IPS-20b (cell line): ENCODE measurements at regions not wholly inside any gene's neighbourhood (a gene's known extent, or its start where the extent isn't known, plus 50 kb on each side); places are given as distances from the start of the nearest gene placed in this dataset.
A peak's percentile ranks its signal among the peaks of the same experiment; 100 is the strongest.

Experiments
- H3K27ac ChIP-seq: one replicate; pipeline ENCODE4 v1.5.1; 2013; ENCODE audit warnings: low read length
- H3K27me3 ChIP-seq: 2 replicates; pipeline ENCODE4 v1.6.1; 2013; ENCODE audit warnings: mild to moderate bottlenecking, low read length, inconsistent platforms; ENCODE audit not compliant: insufficient read depth
- H3K36me3 ChIP-seq: 2 replicates; pipeline ENCODE4 v1.6.1; 2013; ENCODE audit warnings: low read depth, mild to moderate bottlenecking, inconsistent platforms, low read length, moderate library complexity; ENCODE audit not compliant: insufficient read depth
- H3K4me1 ChIP-seq: 2 replicates; pipeline ENCODE4 v1.6.1; 2013; ENCODE audit warnings: mild to moderate bottlenecking, control low read depth, inconsistent platforms, low read length, moderate library complexity; ENCODE audit not compliant: insufficient read depth
- H3K4me3 ChIP-seq: 2 replicates; pipeline ENCODE4 v1.5.1; 2013; ENCODE audit warnings: mild to moderate bottlenecking, low read length, inconsistent platforms
- H3K9ac ChIP-seq: 2 replicates; pipeline ENCODE4 v1.6.1; 2013; ENCODE audit warnings: low read depth, mild to moderate bottlenecking, inconsistent platforms, low read length, moderate library complexity
- H3K9me3 ChIP-seq: 2 replicates; pipeline ENCODE4 v1.6.1; 2013; ENCODE audit warnings: mild to moderate bottlenecking, low read depth, low read length, inconsistent platforms; ENCODE audit not compliant: insufficient read depth

DNA sequence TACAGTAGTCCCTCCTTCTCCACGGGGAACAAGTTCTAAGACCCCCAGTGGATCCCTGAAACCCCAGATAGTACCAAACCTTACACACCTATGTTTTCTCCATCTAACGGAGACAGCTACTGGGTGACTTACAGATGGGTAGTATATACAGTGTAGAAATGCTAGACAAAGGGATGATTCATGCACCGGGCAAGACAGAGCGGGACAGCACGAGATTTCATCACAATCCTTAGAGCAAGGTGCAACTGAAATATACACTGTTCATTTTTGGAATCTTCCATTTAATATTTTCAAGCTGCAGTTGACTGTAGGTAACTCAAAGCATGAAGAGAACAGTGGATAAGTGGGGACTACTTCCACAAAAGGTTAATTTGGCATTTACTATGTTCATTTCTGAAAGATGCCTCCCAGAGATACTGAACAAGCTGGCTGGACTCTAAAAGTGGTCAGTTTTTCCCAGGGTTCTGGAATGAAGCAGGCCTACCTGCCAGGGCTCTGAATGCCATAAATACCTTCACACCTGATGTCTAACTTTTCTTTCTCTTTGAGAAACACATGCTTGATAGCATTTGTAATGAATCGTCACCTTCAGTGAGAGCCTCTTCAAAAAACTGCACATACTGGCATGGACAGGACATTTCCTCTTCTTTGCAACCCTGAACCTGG lies 127.7 kb upstream of the FOXN3 start:
- H3K4me1 ChIP-seq = peaks cover 34% of the 10 kb centered on the region
- no peak overlapping the region for H3K27ac ChIP-seq
- no peak overlapping the region for H3K9ac ChIP-seq
- 0 out of 2 replicates have a peak, but pooled peaks cover 4% of the 10 kb centered on the region for H3K36me3 ChIP-seq
- no peaks in the 10 kb centered on the region for H3K9me3 ChIP-seq
- no peak overlapping the region for H3K4me3 ChIP-seq
- H3K27me3 ChIP-seq = no peaks in the 10 kb centered on the region

DNA sequence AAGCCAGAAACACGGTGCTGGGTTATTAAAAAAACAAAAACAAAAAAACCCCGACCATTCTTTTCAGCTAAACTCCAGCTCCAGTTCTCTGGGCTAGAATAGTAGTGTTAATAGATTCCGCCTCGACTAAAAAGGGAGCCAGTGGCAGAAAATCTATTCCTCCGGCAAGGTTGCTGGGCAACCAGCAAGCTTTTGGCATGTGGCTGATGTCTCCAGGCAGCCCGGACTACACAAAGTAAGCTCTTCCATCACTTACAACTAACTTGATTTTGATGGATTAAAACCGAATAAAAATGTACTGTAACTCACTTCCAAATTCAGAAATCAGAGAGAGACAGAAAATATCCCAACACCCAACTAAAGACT lies 126.4 kb upstream of the FOXN3 start:
- H3K36me3 ChIP-seq = 0 out of 2 replicates have a peak, but pooled peaks cover 4% of the 10 kb centered on the region
- H3K9ac ChIP-seq = peak overlapping the region; percentile 23; the same call in 1 of the 2 replicates
- H3K4me1 ChIP-seq = peaks cover 31% of the 10 kb centered on the region
- H3K27ac ChIP-seq = no peak overlapping the region
- no peaks in the 10 kb centered on the region for H3K27me3 ChIP-seq
- H3K9me3 ChIP-seq = no peaks in the 10 kb centered on the region
- peak overlapping the region; percentile 8; the same call in 1 of the 2 replicates for H3K4me3 ChIP-seq

DNA sequence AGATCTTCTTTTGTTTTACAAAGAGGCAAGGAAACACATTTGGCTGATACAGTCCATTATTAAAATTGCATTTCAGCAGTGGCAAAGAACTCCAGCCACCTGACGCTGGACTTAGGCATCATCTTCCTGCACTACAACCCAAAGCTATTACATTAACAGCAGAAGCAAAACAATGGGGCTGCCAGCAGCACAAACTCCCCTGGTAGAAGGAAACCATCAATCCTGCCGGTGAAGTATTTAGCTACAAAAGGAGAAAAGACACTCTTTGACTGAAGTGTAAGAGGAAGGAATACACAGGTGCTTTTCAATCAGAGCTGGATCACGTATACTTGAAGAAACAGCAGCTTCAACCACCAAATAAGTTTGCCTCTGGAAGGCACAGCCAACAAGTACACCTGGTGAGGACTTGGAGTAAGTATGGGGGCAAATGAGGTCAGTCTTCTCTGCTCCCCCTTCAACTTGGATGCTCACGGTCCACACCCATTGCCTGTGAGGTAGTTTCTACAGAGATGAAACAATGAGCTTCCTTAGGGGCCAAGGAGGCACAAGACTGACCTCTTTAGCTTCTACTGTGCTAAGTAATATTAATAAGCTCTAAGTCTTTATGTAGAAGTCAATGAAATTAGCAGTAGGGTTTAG lies 125.9 kb upstream of the FOXN3 start:
- Histone ChIP-seq H3K27me3 (no peaks in the 10 kb centered on the region), H3K9ac (peak overlapping the region; percentile 36; the same call in 1 of the 2 replicates), H3K27ac (no peak overlapping the region), H3K9me3 (no peaks in the 10 kb centered on the region), H3K4me1 (peaks cover 31% of the 10 kb centered on the region), H3K36me3 (0 out of 2 replicates have a peak, but pooled peaks cover 4% of the 10 kb centered on the region), H3K4me3 (peak overlapping the region; percentile 8; the same call in 1 of the 2 replicates)

DNA sequence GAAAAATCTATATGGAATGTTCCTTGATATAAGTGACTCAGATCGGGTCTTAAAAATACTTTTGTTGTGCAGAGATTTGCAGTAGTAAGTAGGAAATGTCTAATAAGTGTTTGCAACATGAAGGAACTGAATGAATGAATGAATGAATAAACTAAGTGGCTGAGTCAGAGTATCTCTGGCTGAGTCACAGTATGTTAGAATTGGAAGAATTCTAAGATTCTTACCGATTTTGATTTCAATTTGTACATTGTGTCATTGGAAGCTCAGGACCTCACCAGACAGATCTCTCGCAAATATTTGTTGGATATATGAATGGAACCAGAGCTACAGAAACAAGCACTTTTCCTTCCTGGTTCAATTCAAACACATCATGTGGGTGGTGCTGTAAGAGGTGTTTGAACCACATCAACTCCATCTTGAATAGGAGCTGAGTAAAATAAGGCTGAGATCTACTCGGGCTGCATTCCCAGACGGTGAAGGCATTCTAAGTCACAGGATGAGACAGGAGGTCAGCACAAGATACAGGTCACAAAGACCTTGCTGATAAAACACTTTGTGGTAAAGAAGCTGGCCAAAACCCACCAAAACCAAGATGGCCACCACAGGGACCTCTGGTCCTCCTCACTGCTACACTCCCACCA lies 123.9 kb upstream of the FOXN3 start:
- H3K36me3 ChIP-seq = 0 out of 2 replicates have a peak, but pooled peaks cover 3% of the 10 kb centered on the region
- no peaks in the 10 kb centered on the region for H3K27me3 ChIP-seq
- no peak overlapping the region for H3K27ac ChIP-seq
- no peak overlapping the region for H3K4me3 ChIP-seq
- H3K9ac ChIP-seq = no peak overlapping the region
- H3K4me1 ChIP-seq = peaks cover 30% of the 10 kb centered on the region
- H3K9me3 ChIP-seq = no peaks in the 10 kb centered on the region

DNA sequence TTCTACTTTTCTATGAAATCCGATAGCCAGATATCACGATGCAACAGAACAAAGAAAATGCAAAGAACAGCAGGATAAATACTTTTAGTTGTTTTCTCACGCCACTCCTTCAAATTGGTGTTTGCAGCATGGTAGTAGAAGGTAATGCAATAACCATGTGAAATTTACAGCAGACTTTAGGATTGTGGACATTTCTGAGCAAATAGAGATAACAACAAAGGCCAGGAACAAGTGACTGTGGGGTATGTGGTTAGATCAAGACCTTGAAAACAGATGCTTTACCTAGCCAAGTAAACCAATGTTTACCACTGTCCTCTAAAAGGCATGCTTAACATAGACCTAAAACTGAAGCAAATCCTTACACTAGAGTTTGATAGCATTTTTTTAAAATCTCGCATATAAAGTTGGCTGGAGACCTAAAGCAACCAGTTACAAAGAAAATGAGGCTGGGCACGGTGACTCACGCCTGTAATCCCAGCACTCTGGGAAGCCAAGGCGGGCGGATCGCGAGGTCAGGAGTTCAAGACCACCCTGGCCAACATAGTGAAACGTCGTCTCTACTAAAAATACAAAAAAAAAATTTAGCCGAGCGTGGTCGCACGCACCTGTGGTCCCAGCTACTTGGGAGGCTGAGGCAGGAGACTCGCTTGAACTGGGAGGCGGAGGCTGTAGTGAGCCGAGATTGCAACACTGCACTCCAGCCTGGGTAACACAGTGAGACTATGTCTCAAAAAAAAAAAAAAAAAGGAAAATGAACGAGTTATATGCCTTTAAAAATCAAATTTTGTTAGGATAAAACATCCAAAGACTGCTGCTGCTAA lies 123.2 kb upstream of the FOXN3 start:
- Histone ChIP-seq H3K27ac (no peak overlapping the region), H3K9me3 (no peaks in the 10 kb centered on the region), H3K4me3 (no peak overlapping the region), H3K27me3 (no peaks in the 10 kb centered on the region), H3K4me1 (peaks cover 23% of the 10 kb centered on the region), H3K36me3 (0 out of 2 replicates have a peak, but pooled peaks cover 3% of the 10 kb centered on the region), H3K9ac (no peak overlapping the region)

DNA sequence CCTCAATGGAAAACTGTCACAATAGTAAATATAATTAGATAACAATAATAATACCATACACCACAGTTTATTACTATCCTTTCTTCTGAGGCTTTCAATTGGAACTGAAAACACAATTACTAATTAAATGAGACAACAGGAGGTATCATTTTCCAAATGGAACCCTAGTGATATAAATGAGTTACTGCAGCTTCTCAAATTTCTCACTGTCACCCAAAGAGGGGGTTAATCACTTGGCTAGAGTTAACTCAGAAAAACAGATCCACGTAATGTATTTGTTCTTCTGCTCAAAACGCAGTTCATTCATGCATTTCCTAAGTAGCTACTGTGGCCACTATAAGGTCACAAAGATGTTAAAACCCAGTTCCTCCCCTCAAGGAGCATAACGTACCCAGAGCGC lies 120.9 kb upstream of the FOXN3 start:
- H3K9ac ChIP-seq = no peak overlapping the region
- no peak overlapping the region for H3K27ac ChIP-seq
- 0 out of 2 replicates have a peak, but pooled peaks cover 3% of the 10 kb centered on the region for H3K36me3 ChIP-seq
- no peaks in the 10 kb centered on the region for H3K9me3 ChIP-seq
- H3K4me1 ChIP-seq = peaks cover 15% of the 10 kb centered on the region
- H3K4me3 ChIP-seq = no peak overlapping the region
- no peaks in the 10 kb centered on the region for H3K27me3 ChIP-seq

DNA sequence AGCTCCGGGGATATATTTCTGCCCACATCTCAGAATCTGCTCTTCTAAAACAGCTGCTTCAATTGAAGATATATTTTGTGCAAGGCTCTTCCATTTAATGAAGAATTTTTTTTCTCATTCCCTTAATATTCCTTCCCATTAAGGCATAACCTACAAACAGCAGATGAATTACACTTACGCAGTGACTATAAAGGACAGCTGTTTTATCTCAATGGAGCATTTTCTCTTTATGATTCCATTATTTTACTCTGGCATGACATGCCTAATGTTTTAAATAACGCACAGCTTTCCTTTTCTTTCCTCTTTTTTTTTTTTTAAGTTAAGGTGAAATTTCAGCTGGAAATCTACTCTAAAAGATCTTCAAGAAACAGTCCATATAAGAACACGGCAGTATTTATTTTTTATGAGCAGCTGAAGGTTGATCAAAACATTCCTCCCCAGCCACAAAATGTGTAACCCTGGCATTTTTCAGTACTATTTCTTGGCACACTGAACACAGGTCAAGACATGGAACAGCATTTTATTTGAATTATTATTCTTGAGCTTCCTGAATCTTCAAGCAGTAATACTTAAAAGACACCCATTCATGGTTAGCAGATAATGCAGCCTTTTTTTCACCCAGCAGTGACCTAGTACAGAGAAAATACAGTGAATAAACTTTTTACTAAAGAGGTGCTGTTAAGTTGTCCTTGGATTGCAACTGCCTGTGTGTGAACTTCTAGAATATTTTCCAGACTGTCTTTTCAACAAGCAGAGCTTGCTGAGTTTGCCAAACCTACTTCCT lies 118.1 kb upstream of the FOXN3 start:
- H3K36me3 ChIP-seq = 0 out of 2 replicates have a peak, but pooled peaks cover 3% of the 10 kb centered on the region
- H3K9ac ChIP-seq = no peak overlapping the region
- no peaks in the 10 kb centered on the region for H3K9me3 ChIP-seq
- no peak overlapping the region for H3K4me3 ChIP-seq
- H3K4me1 ChIP-seq = peaks cover 6% of the 10 kb centered on the region; the same call in 1 of the 2 replicates
- no peak overlapping the region for H3K27ac ChIP-seq
- no peaks in the 10 kb centered on the region for H3K27me3 ChIP-seq

DNA sequence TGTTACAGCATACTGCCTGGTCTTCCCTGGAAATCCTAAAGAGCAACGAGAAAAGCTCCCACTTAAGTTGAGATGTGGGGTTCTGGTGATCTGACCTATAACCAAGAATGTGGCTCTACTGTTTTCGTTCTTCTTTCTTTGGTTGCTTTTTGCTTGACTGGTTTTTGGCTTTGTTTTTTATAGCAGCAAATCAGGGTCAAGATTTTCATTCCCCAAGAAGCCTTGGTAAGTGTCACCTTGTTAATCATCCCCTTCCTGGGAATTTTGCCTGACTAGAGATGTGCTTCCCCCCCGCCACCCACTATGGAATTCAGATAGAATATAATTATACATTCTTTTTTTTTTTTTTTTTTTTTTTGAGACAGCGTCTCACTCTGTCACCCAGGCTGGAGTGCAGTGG lies 116.7 kb upstream of the FOXN3 start:
- H3K9ac ChIP-seq = no peak overlapping the region
- H3K9me3 ChIP-seq = no peaks in the 10 kb centered on the region
- H3K27me3 ChIP-seq = no peaks in the 10 kb centered on the region

DNA sequence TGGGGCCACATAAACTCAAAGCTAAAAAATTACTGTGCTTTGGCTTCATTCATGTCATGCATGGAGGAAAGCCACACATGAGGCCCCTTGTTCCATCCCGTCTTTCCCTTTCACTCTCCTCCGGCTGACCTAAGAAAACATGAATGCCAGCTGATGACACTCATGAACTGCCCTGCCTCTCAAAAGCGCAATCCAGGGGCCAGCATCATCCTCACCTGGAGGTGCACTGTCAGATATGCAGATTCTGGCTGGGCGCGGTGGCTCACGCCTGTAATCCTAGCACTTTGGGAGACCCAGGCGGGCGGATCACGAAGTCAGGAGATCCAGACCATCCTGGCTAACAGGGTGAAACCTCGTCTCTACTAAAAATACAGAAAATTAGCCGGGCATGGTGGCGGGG lies 116.1 kb upstream of the FOXN3 start:
- H3K4me3 ChIP-seq = no peak overlapping the region
- no peaks in the 10 kb centered on the region for H3K27me3 ChIP-seq
- 0 out of 2 replicates have a peak, but pooled peaks cover 3% of the 10 kb centered on the region for H3K36me3 ChIP-seq
- no peaks in the 10 kb centered on the region for H3K9me3 ChIP-seq
- no peaks in the 10 kb centered on the region; the same call in 1 of the 2 replicates for H3K4me1 ChIP-seq
- H3K27ac ChIP-seq = no peak overlapping the region
- no peak overlapping the region for H3K9ac ChIP-seq

More for the DNA sequence above, 116.7 kb upstream of the FOXN3 start:
- no peak overlapping the region for H3K27ac ChIP-seq
- H3K4me1 ChIP-seq = no peaks in the 10 kb centered on the region; the same call in 1 of the 2 replicates
- H3K4me3 ChIP-seq = no peak overlapping the region
- 0 out of 2 replicates have a peak, but pooled peaks cover 3% of the 10 kb centered on the region for H3K36me3 ChIP-seq

DNA sequence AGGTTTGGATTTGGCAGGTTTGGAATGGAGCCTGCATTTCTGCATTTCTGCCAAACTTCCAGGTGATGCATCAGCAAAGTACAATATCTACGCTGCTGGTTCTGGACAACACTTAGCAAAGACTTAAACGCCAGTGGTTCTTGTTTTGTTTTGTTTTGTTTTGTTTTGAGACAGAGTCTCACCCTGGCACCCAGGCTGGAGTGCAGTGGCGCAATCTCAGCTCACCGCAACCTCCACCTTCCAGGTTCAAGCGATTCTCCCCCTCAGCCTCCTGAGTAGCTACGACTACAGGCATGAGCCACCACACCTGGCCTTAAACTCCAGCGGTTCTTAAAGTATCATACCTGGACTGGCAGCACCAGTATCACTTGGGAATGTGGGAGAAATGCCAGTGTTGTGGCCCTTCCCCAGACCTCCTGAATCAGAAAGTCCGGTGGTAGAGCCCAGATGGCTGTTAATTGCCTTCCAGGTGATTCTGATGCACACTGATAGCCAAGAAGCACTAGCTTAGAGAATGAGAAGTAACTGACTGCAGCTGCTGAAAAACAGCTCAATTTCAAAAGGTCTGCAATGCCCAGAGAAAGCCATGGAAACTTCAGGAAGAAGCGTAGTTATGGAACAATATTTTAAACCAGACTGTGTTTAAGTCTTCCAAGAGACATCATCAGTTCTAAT lies 114.8 kb upstream of the FOXN3 start:
- no peak overlapping the region for H3K4me3 ChIP-seq
- H3K9me3 ChIP-seq = no peaks in the 10 kb centered on the region
- H3K27me3 ChIP-seq = no peaks in the 10 kb centered on the region
- H3K27ac ChIP-seq = no peak overlapping the region
- no peaks in the 10 kb centered on the region for H3K36me3 ChIP-seq
- H3K4me1 ChIP-seq = no peaks in the 10 kb centered on the region; the same call in 1 of the 2 replicates
- no peak overlapping the region for H3K9ac ChIP-seq
